Fibroblast of mammary gland (primary cell): ENCODE measurements at regions not wholly inside any gene's neighbourhood (a gene's known extent, or its start where the extent isn't known, plus 50 kb on each side); places are given as distances from the start of the nearest gene placed in this dataset.

Source experiments
- DNase-seq: peaks from one replicate; pipeline ENCODE4 v3.0.0-alpha.2; 2010; ENCODE audit warnings: low read depth
- H3K4me3 ChIP-seq: 2 replicates; pipeline ENCODE4 v1.5.1; 2011; ENCODE audit warnings: low read depth, mild to moderate bottlenecking, low read length, moderate library complexity; ENCODE audit not compliant: control insufficient read depth
- CTCF ChIP-seq: conservative IDR thresholded peaks from 2 replicates; pipeline ENCODE4 v1.5.1; 2011; ENCODE audit warnings: low read depth, low read length, inconsistent platforms; ENCODE audit not compliant: control insufficient read depth, insufficient read depth

- TF ChIP-seq CTCF, result no peak
- DNase-seq, result no peak
- no peak overlapping the region for H3K4me3 ChIP-seq
Measured at GRCh38 chr3:56856752-56857151, 55.0 kb upstream of the ARHGEF3 start.

GRCh38 chr3:56855856-56856512, 54.2 kb upstream of the ARHGEF3 start:
- H3K4me3 ChIP-seq, result no peak overlapping the region
- DNase-seq, result no peak
- peak; percentile 58 for TF ChIP-seq CTCF

GRCh38 chr3:56854856-56855611, 53.3 kb upstream of the ARHGEF3 start:
- no peak overlapping the region for H3K4me3 ChIP-seq
- no peak for DNase-seq
- no peak for TF ChIP-seq CTCF

GRCh38 chr3:56851966-56852884, 50.5 kb upstream of the ARHGEF3 start:
- no peak for TF ChIP-seq CTCF
- peak; percentile 28 for DNase-seq

More at GRCh38 chr3:56851966-56852884, 50.5 kb upstream of the ARHGEF3 start:
- no peak overlapping the region for H3K4me3 ChIP-seq
